Heart left ventricle (tissue), 16 donors: ENCODE measurements at regions not wholly inside any gene's neighbourhood (a gene's known extent, or its start where the extent isn't known, plus 50 kb on each side); places are given as distances from the start of the nearest gene placed in this dataset.

Experiments
- ATAC-seq, 4 donors: fragments of 200-7000 bp; cut with Tn5 transposase; one replicate each; pipeline ENCODE4 v1.9.1; 2020 to 2022; ENCODE audit warnings: moderate library complexity in 4 of 4, mild to moderate bottlenecking in 3 of 4, moderate number of reproducible peaks in 1 of 4
- DNase-seq, 5 donors: peaks; one replicate each; pipeline ENCODE4 v3.0.0-alpha.2; 2020
- H3K27ac ChIP-seq, 12 donors: fragments of 200-600 bp; sonication (generic) in 4 of 12; one replicate each; pipeline versions ENCODE4 v1.5.0 to v1.8.0; 2016 to 2022; ENCODE audit warnings: mild to moderate bottlenecking in 2 of 12
- H3K27me3 ChIP-seq, 9 donors: fragments of 200-600 bp; sonication (generic) in 2 of 9; one replicate each; pipeline versions ENCODE4 v1.5.1 to v1.8.0; 2016 to 2022; ENCODE audit warnings: mild to moderate bottlenecking in 3 of 9
- H3K36me3 ChIP-seq, 9 donors: fragments of 200-600 bp; sonication (generic) in 2 of 9; one replicate each; pipeline versions ENCODE4 v1.5.0 to v1.8.0; 2018 to 2022; ENCODE audit warnings: mild to moderate bottlenecking in 2 of 9
- H3K4me1 ChIP-seq, 12 donors: fragments of 200-600 bp; sonication (generic) in 4 of 12; one replicate each; pipeline versions ENCODE4 v1.5.0 to v1.8.0; 2016 to 2022; ENCODE audit warnings: mild to moderate bottlenecking in 3 of 12
- H3K4me3 ChIP-seq, 12 donors: fragments of 200-600 bp; sonication (generic) in 4 of 12; one replicate each; pipeline versions ENCODE4 v1.5.0 to v1.8.0; 2017 to 2022; ENCODE audit warnings: mild to moderate bottlenecking in 9 of 12, moderate library complexity in 4 of 12
- H3K9me3 ChIP-seq, 12 donors: fragments of 200-600 bp; sonication (generic) in 4 of 12; one replicate each; pipeline versions ENCODE4 v1.5.0 to v1.8.0; 2016 to 2022; ENCODE audit warnings: mild to moderate bottlenecking in 1 of 12
- POLR2A ChIP-seq, 2 donors: fragments of 450-650 bp; IDR thresholded peaks; one replicate each; pipeline ENCODE4 v1.6.1; 2017; ENCODE audit warnings: antibody characterized with exemption in 2 of 2, mild to moderate bottlenecking in 2 of 2, moderate library complexity in 2 of 2
- WGBS, 4 donors: extraction: QIAGEN DNeasy Blood & Tissue Kit in 2 of 4; methylation state at CpG; one replicate each; pipeline versions ENCODE4 v1.1.5 to v1.1.7; 2013 to 2018; 5-methylcytosine and 5-hydroxymethylcytosine counted together
- intact Hi-C, 10 donors: fragments of 100-400 bp; cut with DNase I; formaldehyde crosslinking; loops; one replicate each; pipeline versions ENCODE4 v1.11.1 to v1.14.2; 2022
- TF ChIP-seq, protein P1 (sequence below), 12 donors: fragments of 200-600 bp; sonication (generic) in 4 of 12; IDR thresholded peaks; one replicate each; pipeline versions ENCODE4 v1.5.0 to v1.8.0; 2018 to 2022; ENCODE audit warnings: antibody characterized with exemption in 12 of 12, mild to moderate bottlenecking in 5 of 12
- donor health status: ischemic (EF 13 %, LVEDD 7.1; RV severe dilation, severe dysfunction).
- donor health status: healthy with polysubstance abuse.
- donor health status: DM: no; HTN: yes; CAD: no.
- donor health status: DM: no; HTN: no; CAD: no.
- donor health status: ischemic (EF 25% LVEDD 6.9; RV normal size, moderate dysfunction).
- donor health status: ischemic (EF 25% LVEDD 5.7; RV mildly dilated, moderate dysfunction).
- donor health status: healthy.
- donor health status: DM: yes; HTN: yes; CAD: no.
- donor health status: ischemic (EF 35%, LVEDD 5.7; RV mildly dilated, moderate dysfunction).
- donor health status: nonischemic (EF 11% LVEDD 7.7; RV severe dilation, severe dysfunction).
- donor health status: DM: yes; HTN: yes; CAD: no.
- donor health status: PGD.
- donor health status: ischemic (EF 29% LVEDD 5.4; RV normal size, mild dysfunction).
- donor health status: nonischemic (EF 23%, LVEDD 6.1; RV moderate dilation, normal function).

GRCh38 chr6:99064834-99065233, 117.1 kb upstream of the FBXL4 start:
- no peak for TF ChIP-seq POLR2A (IDR thresholded peaks at IDR 0.05)
- TF ChIP-seq, protein P1, sequence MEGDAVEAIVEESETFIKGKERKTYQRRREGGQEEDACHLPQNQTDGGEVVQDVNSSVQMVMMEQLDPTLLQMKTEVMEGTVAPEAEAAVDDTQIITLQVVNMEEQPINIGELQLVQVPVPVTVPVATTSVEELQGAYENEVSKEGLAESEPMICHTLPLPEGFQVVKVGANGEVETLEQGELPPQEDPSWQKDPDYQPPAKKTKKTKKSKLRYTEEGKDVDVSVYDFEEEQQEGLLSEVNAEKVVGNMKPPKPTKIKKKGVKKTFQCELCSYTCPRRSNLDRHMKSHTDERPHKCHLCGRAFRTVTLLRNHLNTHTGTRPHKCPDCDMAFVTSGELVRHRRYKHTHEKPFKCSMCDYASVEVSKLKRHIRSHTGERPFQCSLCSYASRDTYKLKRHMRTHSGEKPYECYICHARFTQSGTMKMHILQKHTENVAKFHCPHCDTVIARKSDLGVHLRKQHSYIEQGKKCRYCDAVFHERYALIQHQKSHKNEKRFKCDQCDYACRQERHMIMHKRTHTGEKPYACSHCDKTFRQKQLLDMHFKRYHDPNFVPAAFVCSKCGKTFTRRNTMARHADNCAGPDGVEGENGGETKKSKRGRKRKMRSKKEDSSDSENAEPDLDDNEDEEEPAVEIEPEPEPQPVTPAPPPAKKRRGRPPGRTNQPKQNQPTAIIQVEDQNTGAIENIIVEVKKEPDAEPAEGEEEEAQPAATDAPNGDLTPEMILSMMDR (IDR thresholded peaks at IDR 0.05): no peak
- Histone ChIP-seq H3K4me1 (no peaks in the 10 kb centered on the region), H3K27me3 (no peaks in the 10 kb centered on the region), H3K36me3 (no peaks in the 10 kb centered on the region), H3K4me3 (no peak overlapping the region), H3K27ac (no peak overlapping the region), H3K9me3 (no peaks in the 10 kb centered on the region)
- ATAC-seq: no peak
- WGBS, 4 donors: 89 to 90% (median 89%) methylated on average over 2 of the region's 2 CpGs
- DNase-seq: no peak
- intact Hi-C loops: no loop called here

DNA sequence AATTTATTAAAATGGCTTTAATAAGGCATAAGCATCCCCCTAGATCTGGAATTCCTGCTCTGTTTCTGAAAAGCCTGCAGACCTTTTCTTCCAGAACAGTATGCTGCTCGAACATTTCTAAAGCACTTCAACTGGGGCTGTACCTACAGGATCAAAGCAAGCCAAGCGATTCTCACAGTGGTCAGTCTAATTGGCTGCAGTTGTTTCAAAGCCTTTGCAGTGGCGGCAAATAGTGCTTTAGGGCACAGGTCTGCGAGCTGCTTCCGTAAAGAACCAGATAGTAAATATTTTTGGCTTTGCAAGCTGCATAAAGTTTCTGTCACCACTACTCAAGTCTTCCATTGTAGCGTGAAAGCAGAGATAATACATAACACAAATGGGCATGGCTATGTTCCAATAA, 88.9 kb upstream of the FBXL4 start:
- no peak overlapping the region for H3K4me3 ChIP-seq
- H3K27ac ChIP-seq: no peak overlapping the region
- H3K36me3 ChIP-seq: no peaks in the 10 kb centered on the region
- DNase-seq (no peak), ATAC-seq (no peak)
- H3K9me3 ChIP-seq: no peaks in the 10 kb centered on the region
- TF ChIP-seq, protein P1 (IDR thresholded peaks at IDR 0.05): no peak
- no peak for TF ChIP-seq POLR2A (IDR thresholded peaks at IDR 0.05)
- peaks cover 0 to 7% (median 0%) of the 10 kb centered on the region in 12 donors for H3K4me1 ChIP-seq
- intact Hi-C loops: no loop called here
- WGBS, 4 donors: 81 to 90% (median 89%) methylated on average over 6 of the region's 6 CpGs
- H3K27me3 ChIP-seq: no peaks in the 10 kb centered on the region

- Histone ChIP-seq H3K27me3 (no peaks in the 10 kb centered on the region), H3K27ac (no peak overlapping the region), H3K4me3 (no peak overlapping the region), H3K36me3 (no peaks in the 10 kb centered on the region), H3K4me1 (peaks cover 0 to 7% (median 0%) of the 10 kb centered on the region in 12 donors), H3K9me3 (no peaks in the 10 kb centered on the region)
- ATAC-seq: peak in 1 of 4 donors; percentile 28
- TF ChIP-seq, protein P1 (IDR thresholded peaks at IDR 0.05): no peak
- TF ChIP-seq POLR2A (IDR thresholded peaks at IDR 0.05): no peak
- DNase-seq: no peak
- intact Hi-C loops: no loop called here
- 28 to 44% (median 36%) methylated on average over 2 of the region's 2 CpGs for WGBS, 4 donors
Observed at GRCh38 chr6:99032396-99032795, 84.7 kb upstream of the FBXL4 start.

DNA sequence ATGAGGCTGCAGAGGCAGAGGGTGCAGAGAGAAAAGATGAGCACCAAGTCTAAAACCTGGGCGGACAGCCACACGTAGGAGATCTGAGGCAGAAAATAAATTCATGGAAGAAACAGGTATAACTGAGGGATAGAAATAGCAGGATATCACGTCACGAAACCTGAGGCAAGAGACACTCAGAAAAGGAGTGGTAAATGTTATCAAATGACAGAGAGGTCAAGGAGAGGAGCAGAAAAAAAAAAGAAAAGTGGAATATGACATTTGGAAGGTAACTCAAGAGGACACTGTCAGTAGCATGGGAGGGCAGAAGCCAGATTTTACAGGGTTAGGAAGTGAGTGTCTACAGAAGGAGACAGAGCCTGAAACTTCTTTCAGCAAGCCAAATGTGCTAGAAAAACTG, 84.2 kb upstream of the FBXL4 start:
- intact Hi-C loops: no loop called here
- no peak overlapping the region for H3K27ac ChIP-seq
- TF ChIP-seq, protein P1 (IDR thresholded peaks at IDR 0.05): no peak
- no peak for TF ChIP-seq POLR2A (IDR thresholded peaks at IDR 0.05)
- no peak for DNase-seq
- peak in 1 of 4 donors; percentile 36 for ATAC-seq
- H3K9me3 ChIP-seq: no peaks in the 10 kb centered on the region
- no peaks in the 10 kb centered on the region for H3K27me3 ChIP-seq
- no peak overlapping the region for H3K4me3 ChIP-seq
- peaks cover 0 to 7% (median 0%) of the 10 kb centered on the region in 12 donors for H3K4me1 ChIP-seq
- 57 to 67% (median 63%) methylated on average over 4 of the region's 4 CpGs for WGBS, 4 donors
- H3K36me3 ChIP-seq: no peaks in the 10 kb centered on the region
